GM08714 (cell line): ENCODE measurements at regions not wholly inside any gene's neighbourhood (a gene's known extent, or its start where the extent isn't known, plus 50 kb on each side); places are given as distances from the start of the nearest gene placed in this dataset.
"Not testable (repeated sequence)": the region's sequence is repeated elsewhere in the genome, so short reads cannot be mapped to it uniquely, and the experiment has no call there.

ENCODE experiments used
- H3K4me3 ChIP-seq: fragments of 200-500 bp; sonication (Bioruptor generic); 2 replicates; pipeline ENCODE4 v1.5.1; 2014; ENCODE audit warnings: mild to moderate bottlenecking, low read length, inconsistent platforms
- ZNF274 ChIP-seq: IDR thresholded peaks from 2 replicates; pipeline ENCODE4 v1.6.1; 2012; ENCODE audit warnings: mild to moderate bottlenecking, low read depth, low read length

- no peak overlapping the region for H3K4me3 ChIP-seq
- TF ChIP-seq ZNF274, result no peak
Observed at GRCh38 chr5:154618696-154619095, 136.5 kb upstream of the LARP1 start.

- no peak for TF ChIP-seq ZNF274
- no peak overlapping the region for H3K4me3 ChIP-seq
Observed at GRCh38 chr5:154614595-154614994, 136.6 kb upstream of the HAND1 start.

- no peak overlapping the region for H3K4me3 ChIP-seq
- TF ChIP-seq ZNF274, result no peak
Observed at GRCh38 chr5:154614125-154614524, 136.1 kb upstream of the HAND1 start.

GRCh38 chr5:154612666-154613065, 134.6 kb upstream of the HAND1 start:
- TF ChIP-seq ZNF274, result no peak
- H3K4me3 ChIP-seq, result no peak overlapping the region

- TF ChIP-seq ZNF274, result no peak
- no peak overlapping the region for H3K4me3 ChIP-seq
Observed at GRCh38 chr5:154611341-154611767, 133.3 kb upstream of the HAND1 start.

- no peak overlapping the region; the same call in 1 of the 2 replicates for H3K4me3 ChIP-seq
Observed at GRCh38 chr5:154610321-154611154, 132.5 kb upstream of the HAND1 start.

GRCh38 chr5:154609251-154609650, 131.2 kb upstream of the HAND1 start:
- no peak for TF ChIP-seq ZNF274
- no peak overlapping the region for H3K4me3 ChIP-seq

More at GRCh38 chr5:154610321-154611154, 132.5 kb upstream of the HAND1 start:
- no peak for TF ChIP-seq ZNF274

GRCh38 chr5:154608531-154609011, 130.5 kb upstream of the HAND1 start:
- TF ChIP-seq ZNF274, result no peak
- no peak overlapping the region for H3K4me3 ChIP-seq

- no peak for TF ChIP-seq ZNF274
- H3K4me3 ChIP-seq, result no peak overlapping the region
Observed at GRCh38 chr5:154607746-154608145, 129.7 kb upstream of the HAND1 start.

GRCh38 chr5:154606246-154606645, 128.2 kb upstream of the HAND1 start:
- no peak for TF ChIP-seq ZNF274
- H3K4me3 ChIP-seq, result no peak overlapping the region

- no peak for TF ChIP-seq ZNF274
- H3K4me3 ChIP-seq, result no peak overlapping the region
Observed at GRCh38 chr5:154603953-154604679, 126.1 kb upstream of the HAND1 start.

- no peak overlapping the region for H3K4me3 ChIP-seq
- TF ChIP-seq ZNF274, result no peak
Observed at GRCh38 chr5:154603485-154603884, 125.5 kb upstream of the HAND1 start.

GRCh38 chr5:154603011-154603410, 125.0 kb upstream of the HAND1 start:
- no peak for TF ChIP-seq ZNF274
- no peak overlapping the region for H3K4me3 ChIP-seq

GRCh38 chr5:154601014-154601413, 123.0 kb upstream of the HAND1 start:
- H3K4me3 ChIP-seq, result no peak overlapping the region
- TF ChIP-seq ZNF274, result no peak

GRCh38 chr5:154598021-154598420, 120.0 kb upstream of the HAND1 start:
- H3K4me3 ChIP-seq, result no peak overlapping the region
- no peak for TF ChIP-seq ZNF274

GRCh38 chr5:154596844-154597243, 118.8 kb upstream of the HAND1 start:
- H3K4me3 ChIP-seq, result not testable (repeated sequence)
